ENCODE measurements at regions not wholly inside any gene's neighbourhood (a gene's known extent, or its start where the extent isn't known, plus 50 kb on each side); places are given as distances from the start of the nearest gene placed in this dataset.
"Not testable (repeated sequence)": the region's sequence is repeated elsewhere in the genome, so short reads cannot be mapped to it uniquely, and the experiment has no call there.

- DNase-seq: no peak
Observed at GRCh38 chr4:138113819-138114400, 128.2 kb downstream of the SLC7A11 start.

DNA sequence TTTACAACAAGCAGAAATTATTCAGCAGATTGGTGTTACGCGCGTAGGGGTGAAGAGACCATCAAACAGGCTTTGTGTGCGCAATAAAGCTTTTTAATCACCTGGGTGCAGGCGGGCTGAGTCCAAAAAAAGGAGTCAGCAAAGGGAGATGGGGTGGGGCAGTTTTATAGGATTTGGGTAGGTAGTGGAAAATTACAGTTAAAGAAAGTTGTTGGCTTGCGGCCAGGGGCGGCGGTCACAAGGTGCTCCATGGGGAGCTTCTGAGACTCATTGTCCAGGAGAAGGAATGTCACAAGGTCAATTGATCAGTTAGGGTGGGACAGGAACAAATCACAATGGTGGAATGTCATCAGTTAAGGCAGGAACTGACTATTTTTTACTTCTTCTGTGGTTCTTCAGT lies 129.3 kb downstream of the SLC7A11 start:
- not testable (repeated sequence) for DNase-seq

DNA sequence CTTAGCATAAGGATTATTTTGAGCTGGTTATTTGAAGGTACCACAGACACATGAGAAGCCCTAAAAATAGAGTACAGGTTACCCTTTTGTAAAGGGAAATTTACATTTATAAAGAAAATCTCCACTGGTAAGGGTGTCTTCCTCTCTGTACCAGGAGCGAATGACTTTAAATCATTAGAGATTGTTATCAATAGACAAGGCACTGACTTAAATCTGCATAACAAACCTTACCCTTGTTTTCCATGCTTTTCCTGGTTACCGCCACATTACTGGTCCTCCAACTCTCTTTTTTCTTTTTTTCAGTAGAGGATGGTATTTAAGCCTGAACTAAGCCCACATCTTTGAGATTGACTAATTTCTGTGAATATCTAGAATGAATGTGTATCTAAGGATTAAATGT lies 129.8 kb downstream of the SLC7A11 start:
- DNase-seq: no peak

GRCh38 chr4:138111462-138112000 lies 130.6 kb downstream of the SLC7A11 start:
- no peak for DNase-seq

GRCh38 chr4:138110815-138111214 lies 131.3 kb downstream of the SLC7A11 start:
- no peak for DNase-seq

GRCh38 chr4:138107023-138107422 lies 135.1 kb downstream of the SLC7A11 start:
- no peak for DNase-seq

DNA sequence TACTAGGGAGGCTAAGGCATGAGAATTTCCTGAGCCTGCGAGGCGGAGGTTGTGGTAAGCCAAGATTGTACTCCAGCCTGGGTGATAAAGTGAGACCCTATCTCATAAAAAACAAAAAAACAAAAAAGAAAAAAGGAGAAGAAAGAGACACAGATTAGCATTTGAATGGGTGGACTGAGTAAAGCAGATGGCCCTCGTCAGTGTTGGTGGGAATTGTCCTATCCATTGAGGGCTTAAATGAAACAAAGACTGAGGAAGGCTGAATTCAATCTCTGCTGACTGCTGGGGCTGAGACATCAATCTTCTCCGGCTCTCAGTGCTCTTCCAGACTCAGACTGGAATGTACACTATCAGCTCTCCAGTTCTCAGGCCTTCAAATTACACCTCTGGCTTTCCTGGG lies 136.8 kb downstream of the SLC7A11 start:
- no peak for DNase-seq

DNA sequence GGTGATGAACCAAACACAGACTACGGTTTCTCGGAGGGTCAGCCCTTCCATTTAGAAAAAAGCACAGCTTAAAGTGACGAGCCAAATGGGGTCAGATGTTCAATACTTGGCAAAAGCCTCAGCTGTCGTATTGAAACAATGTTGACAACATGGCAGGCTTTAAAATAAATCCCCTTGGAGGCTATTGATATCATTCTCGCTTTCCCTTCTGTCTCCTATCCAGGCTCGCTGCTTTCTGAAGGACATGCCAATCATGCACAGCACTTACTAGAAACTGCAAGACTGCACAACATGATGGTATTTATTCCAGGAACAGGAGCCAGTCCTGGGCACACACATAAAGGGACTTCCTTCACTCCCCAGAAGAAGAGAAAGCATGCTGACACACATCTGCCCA lies 137.9 kb downstream of the SLC7A11 start:
- DNase-seq: no peak

DNA sequence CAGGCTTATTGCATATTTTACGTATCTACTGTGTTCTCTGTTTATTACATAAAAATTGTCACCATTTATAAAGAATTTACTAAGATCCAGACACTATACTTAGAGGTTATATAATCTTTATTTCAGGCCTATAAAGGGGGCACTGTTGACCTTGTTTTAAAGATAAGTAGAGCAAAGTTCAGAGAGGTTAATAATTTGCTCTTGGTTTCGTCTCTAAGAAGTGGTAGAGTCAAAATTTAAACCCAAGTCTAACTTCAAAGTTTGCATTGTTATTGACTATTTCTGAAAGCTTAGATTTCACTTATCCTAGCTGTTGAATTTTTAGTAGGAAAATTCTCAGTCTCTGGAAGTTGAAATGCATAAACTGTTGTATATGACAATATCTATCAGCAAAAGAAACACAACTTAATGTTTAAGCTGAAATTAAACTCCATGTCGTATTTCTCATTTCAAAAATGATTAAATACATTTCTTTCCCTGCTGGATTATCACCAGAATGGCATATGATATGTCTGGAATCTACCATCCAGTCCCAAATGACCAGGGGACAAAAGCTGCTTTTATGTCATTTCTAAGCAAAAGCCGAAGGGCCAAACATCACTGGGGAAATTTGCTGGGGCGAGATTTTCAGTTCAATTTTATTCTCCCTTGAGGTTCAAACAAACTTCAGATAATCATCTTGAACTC lies 138.4 kb downstream of the SLC7A11 start:
- DNase-seq: no peak

DNA sequence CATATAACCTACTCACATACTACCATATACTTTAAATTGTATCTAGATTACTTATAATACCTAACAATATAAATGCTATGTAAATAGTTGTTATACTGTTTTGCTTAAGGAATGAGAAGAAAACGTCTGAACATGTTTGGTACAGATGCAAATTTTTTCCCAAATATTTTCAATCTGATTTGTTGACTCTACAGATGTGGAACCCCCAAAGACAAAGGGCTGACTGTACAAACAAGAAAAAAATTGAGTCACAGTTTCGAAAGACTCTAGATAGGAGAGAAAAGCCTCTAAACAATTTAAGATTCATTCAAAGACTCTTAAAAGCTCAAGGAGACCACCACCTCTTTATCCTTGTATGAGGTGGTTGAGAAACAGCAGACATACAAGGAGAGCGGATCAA lies 142.8 kb downstream of the SLC7A11 start:
- DNase-seq: no peak

DNA sequence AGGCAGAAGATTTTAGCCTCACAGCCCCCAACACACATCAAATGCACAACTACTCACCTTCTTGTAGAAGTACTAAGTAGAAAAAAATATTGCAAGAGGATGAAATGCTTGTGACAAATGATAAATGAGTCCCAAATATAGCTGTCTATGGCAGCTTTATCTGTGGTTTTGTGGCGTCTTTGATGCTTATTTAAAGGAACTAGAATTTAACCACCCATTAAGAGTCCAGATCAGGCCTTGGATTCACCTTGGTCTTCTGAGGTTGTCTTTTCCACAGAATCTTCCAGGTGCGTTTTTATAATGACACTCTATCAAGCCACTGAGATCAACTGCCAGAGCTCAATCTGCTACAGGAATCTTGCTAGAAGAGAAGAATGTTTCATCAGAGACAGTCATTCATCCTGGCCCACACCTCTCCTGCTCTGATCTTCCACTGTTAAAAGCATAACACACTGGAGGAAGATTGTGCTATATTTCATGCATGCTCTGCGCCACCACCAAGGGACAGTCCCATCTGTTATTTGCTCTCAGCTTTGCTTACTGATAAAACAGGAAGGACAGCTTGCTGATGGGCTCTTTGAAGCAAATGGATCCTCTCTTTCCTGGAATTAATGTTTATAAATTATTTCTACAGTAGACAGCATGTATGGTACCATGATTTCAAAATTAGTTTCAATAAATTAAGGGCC lies 144.1 kb downstream of the SLC7A11 start:
- DNase-seq: no peak

GRCh38 chr4:138096384-138097062 lies 145.6 kb downstream of the SLC7A11 start:
- no peak for DNase-seq

DNA sequence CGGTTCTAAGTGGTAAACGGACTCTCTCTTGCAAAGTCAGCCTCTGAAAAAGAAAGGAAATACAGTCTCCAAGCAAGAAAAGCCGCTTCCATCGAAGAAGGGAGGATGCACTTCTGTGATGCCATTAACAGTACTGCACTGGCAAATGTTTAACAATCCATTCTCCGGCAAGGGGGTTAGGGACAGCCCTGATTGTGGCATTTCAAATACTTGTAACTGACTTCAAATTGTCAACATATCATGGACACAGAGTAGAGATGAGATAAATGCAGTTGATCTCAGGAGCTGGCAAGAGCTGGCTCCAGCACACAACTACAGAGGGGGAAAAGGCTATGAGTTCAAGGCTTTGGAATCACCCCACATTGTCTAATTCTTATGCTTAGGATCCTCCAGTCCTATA lies 146.8 kb downstream of the SLC7A11 start:
- no peak for DNase-seq

- no peak for DNase-seq
Observed at GRCh38 chr4:138092060-138092459, 150.1 kb downstream of the SLC7A11 start.

- no peak for DNase-seq
Observed at GRCh38 chr4:138090918-138091676, 151.1 kb downstream of the SLC7A11 start.

- DNase-seq: peak; percentile 38 to 86
Observed at GRCh38 chr4:138090150-138090917, 151.8 kb downstream of the SLC7A11 start.

DNA sequence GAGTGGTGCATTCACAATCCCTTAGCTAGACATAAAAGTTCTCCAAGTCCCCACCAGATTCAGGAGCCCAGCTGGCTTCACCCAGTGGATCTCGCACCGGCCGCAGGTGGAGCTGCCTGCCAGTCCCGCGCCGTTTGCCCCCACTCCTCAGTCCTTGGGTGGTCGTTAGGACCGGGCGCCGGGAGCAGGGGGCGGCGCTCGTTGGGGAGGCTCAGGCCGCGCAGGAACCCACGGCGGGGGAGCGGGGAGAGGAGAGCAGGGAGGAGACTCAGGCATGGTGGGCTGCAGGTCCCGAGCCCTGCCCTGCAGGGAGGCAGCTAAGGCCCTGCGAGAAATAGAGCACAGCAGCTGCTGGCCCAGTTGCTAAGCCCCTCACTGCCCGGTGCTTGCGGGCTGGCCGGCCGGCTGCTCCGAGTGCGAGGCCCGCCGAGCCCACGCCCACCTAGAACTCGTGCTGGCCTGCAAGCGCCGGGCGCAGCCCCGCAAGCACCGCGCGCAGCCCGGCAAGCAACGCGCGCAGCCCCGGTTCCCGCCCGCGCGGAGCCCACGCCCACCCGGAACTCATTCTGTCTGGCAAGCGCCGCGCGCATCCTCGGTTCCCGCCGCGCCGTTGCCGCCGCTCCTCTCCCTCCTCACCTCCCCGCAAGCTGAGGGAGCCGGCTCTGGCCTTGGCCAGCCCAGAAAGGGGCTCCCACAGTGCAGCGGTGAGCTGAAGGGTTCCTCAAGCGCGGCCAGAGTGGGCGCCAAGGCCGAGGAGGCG lies 153.5 kb downstream of the SLC7A11 start:
- DNase-seq: no peak

- DNase-seq: no peak
Observed at GRCh38 chr4:138087066-138087719, 155.0 kb downstream of the SLC7A11 start.

DNA sequence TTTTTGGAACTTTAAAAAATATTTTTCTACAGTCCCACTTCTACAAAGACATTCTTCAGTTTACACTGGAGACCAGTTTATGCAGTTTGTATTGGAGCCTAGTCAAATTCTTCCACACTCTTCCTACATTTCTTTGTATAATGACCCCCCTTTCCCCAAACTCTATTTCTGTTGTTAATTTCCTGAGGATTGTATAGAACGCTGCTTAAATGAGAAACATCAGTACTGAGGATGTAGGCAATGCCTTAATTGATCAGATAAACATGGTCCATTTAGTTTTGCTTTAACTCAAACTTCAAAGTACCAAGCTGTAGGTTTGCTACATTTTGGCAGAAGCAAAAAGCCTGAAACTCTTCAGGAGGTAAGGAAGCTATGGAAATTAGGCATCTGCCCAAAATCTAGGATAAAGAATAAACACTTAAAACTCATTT lies 155.5 kb downstream of the SLC7A11 start:
- no peak for DNase-seq

DNA sequence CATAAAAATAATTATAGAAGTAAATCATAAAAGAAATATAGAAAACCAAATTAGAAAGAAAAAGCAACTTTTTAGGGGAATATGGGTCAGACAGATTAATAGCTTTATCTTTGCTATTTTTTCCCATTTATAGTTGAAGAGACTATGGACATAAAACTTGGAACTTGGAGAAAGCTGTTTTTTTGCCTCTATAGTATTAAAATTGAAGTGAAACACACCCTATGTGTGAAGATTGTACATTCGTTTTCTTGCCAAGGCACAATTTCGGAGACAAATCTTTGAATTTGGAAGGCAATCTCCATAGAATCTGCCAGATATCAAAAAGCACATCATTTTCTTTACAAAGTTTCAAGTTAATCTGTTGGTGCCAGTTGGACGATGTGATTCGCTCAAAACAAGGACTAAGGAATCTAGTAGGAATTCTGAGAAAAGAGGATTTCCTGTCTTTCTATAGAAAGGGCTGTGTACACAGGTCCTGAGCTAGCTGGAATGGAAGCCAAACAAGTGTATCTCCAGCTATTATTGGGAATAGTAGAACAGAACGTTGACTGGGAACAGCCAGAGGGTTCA lies 156.3 kb downstream of the SLC7A11 start:
- no peak for DNase-seq
